GM19043 (cell line): ENCODE measurements at regions not wholly inside any gene's neighbourhood (a gene's known extent, or its start where the extent isn't known, plus 50 kb on each side); places are given as distances from the start of the nearest gene placed in this dataset.
"Not testable (repeated sequence)": the region's sequence is repeated elsewhere in the genome, so short reads cannot be mapped to it uniquely, and the experiment has no call there.

Experiments
- ATAC-seq: cut with Tn5 transposase; IDR thresholded peaks from one replicate; pipeline ENCODE4 v1.9.1; 2021; ENCODE audit warnings: low read depth; ENCODE audit not compliant: unreplicated experiment

GRCh38 chr18:9042766-9043481, 59.6 kb upstream of the NDUFV2 start:
- ATAC-seq: no peak

- ATAC-seq: no peak
Measured at GRCh38 chr18:9043581-9043980, 58.9 kb upstream of the NDUFV2 start.

GRCh38 chr18:9047715-9048114, 54.8 kb upstream of the NDUFV2 start:
- no peak for ATAC-seq

GRCh38 chr18:9048236-9048635, 54.3 kb upstream of the NDUFV2 start:
- no peak for ATAC-seq

GRCh38 chr18:9048808-9049494, 53.5 kb upstream of the NDUFV2 start:
- ATAC-seq: no peak

- no peak for ATAC-seq
Measured at GRCh38 chr18:9049495-9049809, 53.0 kb upstream of the NDUFV2 start.

- ATAC-seq: not testable (repeated sequence)
Measured at GRCh38 chr18:9050628-9051284, 51.7 kb upstream of the NDUFV2 start.
